ENCODE measurements at regions not wholly inside any gene's neighbourhood (a gene's known extent, or its start where the extent isn't known, plus 50 kb on each side); places are given as distances from the start of the nearest gene placed in this dataset.

DNA sequence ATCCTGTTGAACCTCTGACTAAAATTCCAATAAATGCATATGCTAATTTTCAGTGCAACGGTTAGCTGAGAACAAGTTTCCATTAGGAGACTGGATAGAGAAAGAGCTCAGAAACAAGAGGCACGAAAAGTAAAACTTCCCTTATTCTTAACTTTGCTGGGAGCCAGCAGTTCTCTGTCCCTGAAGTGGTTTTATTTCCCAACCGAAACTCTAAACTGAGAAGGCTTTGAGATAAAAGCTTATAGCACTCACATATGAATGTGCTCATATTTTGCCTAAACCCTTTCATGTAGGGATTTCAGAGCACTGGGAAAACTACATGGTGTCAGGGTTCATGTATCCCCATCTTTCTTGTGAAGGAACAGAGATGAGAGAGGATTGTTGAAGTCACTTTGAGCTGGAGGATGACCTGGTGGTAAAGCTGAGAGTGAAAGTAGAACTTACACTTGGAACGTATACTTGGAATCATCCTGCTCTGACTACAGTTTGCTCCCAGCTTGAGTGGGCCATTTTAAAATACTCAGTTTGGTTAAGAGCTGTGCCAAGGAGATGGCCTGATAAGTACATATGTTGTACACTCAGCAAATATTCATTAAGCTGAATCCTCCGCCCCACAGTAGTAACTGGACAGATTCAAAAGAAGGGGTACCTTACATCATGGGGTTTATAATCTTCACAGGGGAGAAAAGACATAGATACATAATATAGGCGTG, 324.2 kb upstream of the CNR1 start:
- TF ChIP-seq, protein P1, sequence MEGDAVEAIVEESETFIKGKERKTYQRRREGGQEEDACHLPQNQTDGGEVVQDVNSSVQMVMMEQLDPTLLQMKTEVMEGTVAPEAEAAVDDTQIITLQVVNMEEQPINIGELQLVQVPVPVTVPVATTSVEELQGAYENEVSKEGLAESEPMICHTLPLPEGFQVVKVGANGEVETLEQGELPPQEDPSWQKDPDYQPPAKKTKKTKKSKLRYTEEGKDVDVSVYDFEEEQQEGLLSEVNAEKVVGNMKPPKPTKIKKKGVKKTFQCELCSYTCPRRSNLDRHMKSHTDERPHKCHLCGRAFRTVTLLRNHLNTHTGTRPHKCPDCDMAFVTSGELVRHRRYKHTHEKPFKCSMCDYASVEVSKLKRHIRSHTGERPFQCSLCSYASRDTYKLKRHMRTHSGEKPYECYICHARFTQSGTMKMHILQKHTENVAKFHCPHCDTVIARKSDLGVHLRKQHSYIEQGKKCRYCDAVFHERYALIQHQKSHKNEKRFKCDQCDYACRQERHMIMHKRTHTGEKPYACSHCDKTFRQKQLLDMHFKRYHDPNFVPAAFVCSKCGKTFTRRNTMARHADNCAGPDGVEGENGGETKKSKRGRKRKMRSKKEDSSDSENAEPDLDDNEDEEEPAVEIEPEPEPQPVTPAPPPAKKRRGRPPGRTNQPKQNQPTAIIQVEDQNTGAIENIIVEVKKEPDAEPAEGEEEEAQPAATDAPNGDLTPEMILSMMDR (IDR thresholded peaks at IDR 0.05; ENCODE audit: insufficient read depth, low read length, missing control alignments) = no peak
- DNase-seq (ENCODE audit: low read depth, low spot score) = no peak
- H3K4me3 ChIP-seq (ENCODE audit: low read depth, low read length) = no peak overlapping the region
- ChIA-PET CTCF (interaction anchor here (0.5 to 1.0 kb wide), 2 partner anchors 291 to 562 kb away, joined by 3 read pairs; no protein-coding TSS in a partner anchor), POLR2A (no interaction called here)

DNA sequence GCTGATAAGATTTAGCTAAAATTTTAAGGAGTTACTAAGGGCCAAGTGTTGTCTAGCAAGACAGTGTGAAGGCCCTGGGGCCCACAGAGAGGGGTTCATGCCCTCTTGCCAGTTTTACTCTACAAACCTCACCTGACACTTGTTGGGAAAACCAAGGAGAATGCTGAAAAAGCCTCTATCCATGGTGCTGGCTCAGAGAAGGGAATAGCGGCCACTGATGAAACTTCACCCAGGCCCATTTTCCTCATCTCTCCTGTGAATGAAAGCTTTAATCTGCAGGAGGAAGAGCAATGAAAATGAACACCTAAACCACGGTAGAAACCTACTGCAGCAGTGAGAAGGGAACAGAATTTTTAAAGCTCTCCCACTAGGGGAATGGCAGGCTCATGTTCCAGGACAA, 317.3 kb upstream of the CNR1 start:
- ChIA-PET CTCF (interaction anchor here (1.6 kb wide), 1 partner anchor 9 kb away, joined by 4 read pairs; no protein-coding TSS in a partner anchor), POLR2A (no interaction called here)
- DNase-seq (ENCODE audit: low read depth, low spot score) = no peak
- H3K4me3 ChIP-seq (ENCODE audit: low read depth, low read length) = no peak overlapping the region
- TF ChIP-seq, protein P1 (IDR thresholded peaks at IDR 0.05; ENCODE audit: insufficient read depth, low read length, missing control alignments) = no peak

- TF ChIP-seq, protein P1 (IDR thresholded peaks at IDR 0.05; ENCODE audit: insufficient read depth, low read length, missing control alignments) = no peak
- ChIA-PET POLR2A (no interaction called here), CTCF (no interaction called here)
- no peak for DNase-seq (ENCODE audit: low read depth, low spot score)
- no peak overlapping the region for H3K4me3 ChIP-seq (ENCODE audit: low read depth, low read length)
These were observed 316.3 kb upstream of the CNR1 start for GRCh38 chr6:88482465-88482864.

DNA sequence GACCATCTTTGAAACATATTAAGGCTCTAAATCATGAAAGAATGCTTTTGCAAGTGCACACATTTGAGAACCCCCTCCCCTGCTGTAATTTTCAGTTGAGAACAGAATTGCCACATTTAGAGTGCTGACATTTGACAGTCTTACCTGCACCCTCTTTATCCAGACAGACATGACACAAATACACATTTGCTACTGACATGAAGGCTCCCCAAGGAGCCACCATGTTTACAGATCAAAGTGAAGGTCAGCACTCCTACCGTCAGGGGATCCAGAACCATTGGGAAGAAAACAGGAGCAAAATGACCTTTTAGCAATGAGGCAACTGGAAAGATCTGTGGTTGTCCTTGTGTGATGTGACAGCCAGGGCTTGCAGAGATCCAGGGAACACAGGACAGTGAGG, 315.4 kb upstream of the CNR1 start:
- TF ChIP-seq, protein P1 (IDR thresholded peaks at IDR 0.05; ENCODE audit: insufficient read depth, low read length, missing control alignments) = no peak
- ChIA-PET POLR2A (no interaction called here), CTCF (no interaction called here)
- DNase-seq (ENCODE audit: low read depth, low spot score) = no peak
- H3K4me3 ChIP-seq (ENCODE audit: low read depth, low read length) = no peak overlapping the region

- H3K4me3 ChIP-seq (ENCODE audit: low read depth, low read length) = no peak overlapping the region
- ChIA-PET POLR2A (no interaction called here), CTCF (no interaction called here)
- no peak for DNase-seq (ENCODE audit: low read depth, low spot score)
- TF ChIP-seq, protein P1 (IDR thresholded peaks at IDR 0.05; ENCODE audit: insufficient read depth, low read length, missing control alignments) = no peak
These were observed 314.7 kb upstream of the CNR1 start for GRCh38 chr6:88480816-88481215.

GRCh38 chr6:88477413-88477812, 311.3 kb upstream of the CNR1 start:
- H3K4me3 ChIP-seq (ENCODE audit: low read depth, low read length) = no peak overlapping the region
- TF ChIP-seq, protein P1 (IDR thresholded peaks at IDR 0.05; ENCODE audit: insufficient read depth, low read length, missing control alignments) = no peak
- no peak for DNase-seq (ENCODE audit: low read depth, low spot score)
- CTCF ChIA-PET = no interaction called here
- POLR2A ChIA-PET = no interaction called here

All from AG04449 (cell line).